ENCODE measurements at regions not wholly inside any gene's neighbourhood (a gene's known extent, or its start where the extent isn't known, plus 50 kb on each side); places are given as distances from the start of the nearest gene placed in this dataset.

DNA sequence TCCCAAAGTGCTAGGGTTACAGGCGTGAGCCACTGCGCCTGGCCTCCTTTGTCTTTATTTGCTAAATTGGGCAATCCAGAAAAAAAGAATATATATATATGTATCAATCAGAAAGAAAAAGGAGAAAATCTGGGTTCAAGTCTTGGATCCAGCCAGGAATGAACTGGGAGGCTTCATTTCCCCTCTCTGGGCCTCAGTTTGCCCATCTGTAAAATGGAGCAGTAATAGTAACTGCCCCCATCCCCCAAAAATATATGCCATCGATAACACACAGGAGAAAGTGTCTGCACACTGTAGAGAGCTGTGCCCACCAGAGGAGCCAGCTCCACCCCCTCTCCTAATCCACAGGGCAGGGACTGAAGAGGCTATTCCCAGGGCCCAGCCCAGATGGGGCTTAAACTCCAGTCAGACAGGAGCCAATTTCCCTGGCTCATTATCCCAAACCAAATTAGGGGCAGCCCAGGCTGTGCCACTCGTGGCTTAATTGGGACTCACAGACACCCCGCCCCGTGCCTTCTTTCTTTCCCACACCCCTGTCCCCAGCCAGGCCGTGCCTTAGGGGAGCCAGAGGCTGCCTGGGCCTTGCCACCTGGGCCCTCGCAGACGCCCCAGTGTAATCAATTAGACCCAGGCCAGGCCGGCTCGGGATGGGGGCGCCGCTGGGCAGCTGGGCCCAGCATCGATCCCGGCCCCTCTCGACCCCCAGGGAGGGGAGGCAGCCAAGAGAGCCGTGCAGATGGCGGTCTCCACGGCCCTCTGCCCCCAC lies 171.5 kb downstream of the MN1 start:
- DNase-seq (ENCODE audit: insufficient read length, low spot score) (no peak), FAIRE-seq (no peak)
- TF ChIP-seq, protein P1, sequence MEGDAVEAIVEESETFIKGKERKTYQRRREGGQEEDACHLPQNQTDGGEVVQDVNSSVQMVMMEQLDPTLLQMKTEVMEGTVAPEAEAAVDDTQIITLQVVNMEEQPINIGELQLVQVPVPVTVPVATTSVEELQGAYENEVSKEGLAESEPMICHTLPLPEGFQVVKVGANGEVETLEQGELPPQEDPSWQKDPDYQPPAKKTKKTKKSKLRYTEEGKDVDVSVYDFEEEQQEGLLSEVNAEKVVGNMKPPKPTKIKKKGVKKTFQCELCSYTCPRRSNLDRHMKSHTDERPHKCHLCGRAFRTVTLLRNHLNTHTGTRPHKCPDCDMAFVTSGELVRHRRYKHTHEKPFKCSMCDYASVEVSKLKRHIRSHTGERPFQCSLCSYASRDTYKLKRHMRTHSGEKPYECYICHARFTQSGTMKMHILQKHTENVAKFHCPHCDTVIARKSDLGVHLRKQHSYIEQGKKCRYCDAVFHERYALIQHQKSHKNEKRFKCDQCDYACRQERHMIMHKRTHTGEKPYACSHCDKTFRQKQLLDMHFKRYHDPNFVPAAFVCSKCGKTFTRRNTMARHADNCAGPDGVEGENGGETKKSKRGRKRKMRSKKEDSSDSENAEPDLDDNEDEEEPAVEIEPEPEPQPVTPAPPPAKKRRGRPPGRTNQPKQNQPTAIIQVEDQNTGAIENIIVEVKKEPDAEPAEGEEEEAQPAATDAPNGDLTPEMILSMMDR (IDR thresholded peaks at IDR 0.05; ENCODE audit: insufficient read depth, missing control alignments) = no peak

DNA sequence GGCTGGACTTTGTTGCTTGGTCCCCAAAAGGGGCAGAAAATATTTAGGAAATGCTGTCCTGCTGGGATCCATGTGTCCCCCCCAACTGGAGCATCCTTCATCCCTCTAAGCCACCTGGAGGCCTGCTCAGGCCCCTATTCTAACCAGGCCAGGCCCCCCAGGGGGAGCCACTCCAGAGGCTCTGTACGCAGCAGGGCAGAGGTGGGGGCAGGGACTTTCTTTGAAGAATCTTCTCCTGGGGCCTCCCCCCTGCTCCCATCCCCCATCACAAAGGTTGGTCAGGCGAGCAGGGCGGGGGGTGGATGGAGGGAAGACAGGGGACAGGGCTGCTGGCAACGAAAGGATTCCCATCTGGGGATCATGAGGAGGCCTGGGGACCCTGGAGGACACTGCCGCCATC lies 170.8 kb downstream of the MN1 start:
- FAIRE-seq = no peak

DNA sequence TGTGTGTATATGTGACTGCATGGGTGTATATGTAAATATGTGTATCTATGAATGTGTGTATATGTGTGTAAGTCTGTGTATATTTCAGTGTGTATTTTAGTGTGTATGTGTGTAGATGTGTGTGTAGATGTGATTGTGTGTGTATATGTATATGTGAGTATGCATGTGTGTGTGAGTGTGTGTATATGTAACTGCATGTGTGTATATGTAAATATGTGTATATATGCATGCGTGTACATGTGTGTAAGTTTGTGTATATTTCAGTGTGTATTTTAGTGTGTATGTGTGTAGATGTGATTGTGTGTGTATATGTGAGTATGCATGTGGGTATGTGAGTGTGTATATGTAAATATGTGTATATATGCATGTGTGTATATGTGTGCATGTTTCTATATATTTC lies 169.9 kb downstream of the MN1 start:
- DNase-seq (ENCODE audit: insufficient read length, low spot score) (no peak), FAIRE-seq (no peak)
- TF ChIP-seq, protein P1 (IDR thresholded peaks at IDR 0.05; ENCODE audit: insufficient read depth, missing control alignments) = no peak

More for the DNA sequence above, 170.8 kb downstream of the MN1 start:
- TF ChIP-seq, protein P1 (IDR thresholded peaks at IDR 0.05; ENCODE audit: insufficient read depth, missing control alignments) = no peak
- no peak for DNase-seq (ENCODE audit: insufficient read length, low spot score)

DNA sequence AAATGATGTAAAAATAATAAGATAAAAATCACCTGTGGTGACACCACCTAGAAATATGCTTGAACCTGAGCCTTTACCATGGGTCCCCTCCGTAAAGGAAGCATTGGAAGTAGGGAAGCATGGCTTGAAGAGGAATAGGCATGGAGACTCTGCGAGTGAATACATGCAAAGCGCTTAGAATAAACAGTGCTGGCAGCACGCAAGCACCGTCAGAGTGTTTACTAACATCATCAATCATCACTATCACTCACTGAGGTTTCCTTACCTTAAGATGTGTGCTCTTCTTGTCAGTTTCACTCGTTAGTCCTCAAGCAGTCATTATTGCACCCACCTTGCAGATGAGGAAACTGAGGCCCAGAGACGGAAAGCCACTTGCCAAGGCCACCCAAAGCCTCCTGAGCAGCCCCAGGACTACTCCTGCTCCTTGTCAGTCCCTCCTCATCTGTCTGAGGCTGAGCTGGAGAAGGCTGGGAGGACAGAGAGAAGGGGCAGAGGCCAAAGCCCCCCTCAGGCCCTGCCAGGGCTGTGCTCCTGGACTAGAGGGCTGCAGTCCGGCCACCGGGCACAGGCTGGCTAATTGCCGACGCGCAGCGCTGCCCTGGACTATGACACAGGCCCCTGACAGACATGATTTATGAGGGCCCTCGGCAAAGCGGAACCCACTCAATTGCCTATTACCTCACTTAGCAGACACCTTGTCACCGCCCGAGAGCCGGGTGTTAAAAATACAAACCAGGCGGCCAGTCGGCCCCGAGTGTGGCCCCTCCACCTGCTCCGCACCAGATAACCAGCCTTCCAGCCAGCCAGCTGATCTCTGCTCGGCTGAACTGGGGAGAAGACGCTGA lies 168.9 kb downstream of the MN1 start:
- TF ChIP-seq, protein P1 (IDR thresholded peaks at IDR 0.05; ENCODE audit: insufficient read depth, missing control alignments) = no peak
- DNase-seq (ENCODE audit: insufficient read length, low spot score) (no peak), FAIRE-seq (no peak)

DNA sequence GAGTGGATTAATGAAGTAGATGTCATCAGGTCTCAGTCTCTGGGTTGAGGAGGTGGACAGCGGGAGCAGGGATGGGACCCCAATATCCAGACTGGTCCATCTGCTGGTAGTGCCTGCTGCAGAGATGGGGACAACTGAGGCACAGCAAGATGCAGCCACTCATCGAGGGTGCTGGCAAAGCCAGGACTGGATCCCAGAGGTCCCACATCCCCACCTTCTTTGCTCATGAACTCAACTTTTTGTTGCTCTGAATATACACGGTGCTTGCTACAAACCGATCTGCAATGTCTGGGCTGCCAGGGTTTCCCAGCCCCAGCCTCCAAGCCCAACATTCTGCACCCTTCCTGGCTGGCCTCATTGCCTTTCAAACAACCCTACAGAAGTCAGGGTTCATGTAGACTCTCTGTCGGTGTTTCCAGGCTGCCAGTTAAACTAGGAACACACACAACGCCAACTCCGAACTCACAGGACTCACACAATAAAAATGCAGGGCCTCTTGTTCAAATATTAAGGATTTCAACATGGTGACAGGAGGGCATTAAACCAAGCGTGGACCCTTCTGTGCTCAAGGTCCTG lies 168.2 kb downstream of the MN1 start:
- DNase-seq (ENCODE audit: insufficient read length, low spot score) = no peak
- TF ChIP-seq, protein P1 (IDR thresholded peaks at IDR 0.05; ENCODE audit: insufficient read depth, missing control alignments) = no peak
- FAIRE-seq = no peak

DNA sequence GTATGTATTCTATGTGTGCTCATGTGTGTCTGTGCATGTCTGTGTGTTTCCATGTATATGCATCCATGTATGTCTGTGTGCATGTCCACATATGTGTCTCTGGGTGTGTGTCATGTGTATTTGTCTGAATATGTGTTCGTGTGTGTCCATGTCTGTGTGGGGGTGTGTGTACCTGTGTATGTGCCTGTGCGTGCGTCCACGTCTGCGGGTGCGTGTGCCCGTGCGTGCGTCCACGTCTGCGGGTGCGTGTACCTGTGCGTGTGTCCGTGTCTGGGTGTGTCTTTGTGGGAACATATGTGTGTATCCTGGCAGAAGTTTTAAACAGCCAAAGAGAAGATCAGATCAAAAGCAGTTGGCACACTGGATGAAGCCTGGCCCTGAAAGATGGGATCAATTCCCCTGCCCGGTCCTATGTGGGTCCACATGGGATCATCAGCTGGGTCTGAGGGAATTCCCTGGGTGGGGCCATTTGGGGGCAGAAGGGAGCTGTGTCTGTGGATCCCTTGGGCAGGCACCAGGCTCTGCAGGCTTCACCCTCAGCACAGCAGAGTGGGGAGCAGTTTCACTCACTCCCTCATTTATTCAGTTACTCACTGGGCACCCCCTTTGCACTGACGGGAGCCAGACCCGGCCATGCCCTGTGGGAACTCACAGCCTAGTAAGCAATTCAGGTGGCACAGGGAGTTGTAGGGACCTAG lies 167.4 kb downstream of the MN1 start:
- TF ChIP-seq, protein P1 (IDR thresholded peaks at IDR 0.05; ENCODE audit: insufficient read depth, missing control alignments) = no peak
- DNase-seq (ENCODE audit: insufficient read length, low spot score) (no peak), FAIRE-seq (no peak)

Data from D721Med (cell line).